NT2/D1 (cell line): ENCODE measurements at regions not wholly inside any gene's neighbourhood (a gene's known extent, or its start where the extent isn't known, plus 50 kb on each side); places are given as distances from the start of the nearest gene placed in this dataset.

Source experiments
- YY1 ChIP-seq: IDR thresholded peaks from 2 replicates; pipeline ENCODE4 v1.6.1; 2011; ENCODE audit not compliant: insufficient read length, insufficient read depth
- ZNF274 ChIP-seq: IDR thresholded peaks from 2 replicates; pipeline ENCODE4 v1.6.1; 2011; ENCODE audit warnings: mild to moderate bottlenecking, low read depth, low read length

- no peak for TF ChIP-seq YY1
- TF ChIP-seq ZNF274 = no peak
Observed at GRCh38 chr13:50082426-50083281, 67.4 kb downstream of the KCNRG start.
